Neuronal stem cell (in vitro differentiated cells): ENCODE measurements at regions not wholly inside any gene's neighbourhood (a gene's known extent, or its start where the extent isn't known, plus 50 kb on each side); places are given as distances from the start of the nearest gene placed in this dataset.

Experiments
- DNase-seq: peaks from one replicate; pipeline ENCODE4 v3.0.0-alpha.2; 2013; ENCODE audit warnings: low spot score
- H2AFZ ChIP-seq: one replicate; pipeline ENCODE4 v1.6.1; 2013; ENCODE audit warnings: mild to moderate bottlenecking, low read length, inconsistent platforms
- H2AK5ac ChIP-seq: 2 replicates; pipeline ENCODE4 v1.6.1; 2013; ENCODE audit warnings: low read depth, mild to moderate bottlenecking, inconsistent platforms, low read length, moderate library complexity, mixed read lengths
- H2BK120ac ChIP-seq: 2 replicates; pipeline ENCODE4 v1.6.1; 2013; ENCODE audit warnings: low read depth, mild to moderate bottlenecking, inconsistent platforms, low read length, moderate library complexity, mixed read lengths
- H2BK12ac ChIP-seq: one replicate; pipeline ENCODE4 v1.6.1; 2013; ENCODE audit warnings: low read length, inconsistent platforms
- H2BK15ac ChIP-seq: 2 replicates; pipeline ENCODE4 v1.6.1; 2013; ENCODE audit warnings: mild to moderate bottlenecking, low read length, inconsistent platforms, mixed read lengths
- H2BK5ac ChIP-seq: one replicate; pipeline ENCODE4 v1.6.1; 2013; ENCODE audit warnings: inconsistent platforms, mild to moderate bottlenecking, low read length, moderate library complexity
- H3K14ac ChIP-seq: one replicate; pipeline ENCODE4 v1.6.1; 2013; ENCODE audit warnings: low read length, inconsistent platforms
- H3K18ac ChIP-seq: 2 replicates; pipeline ENCODE4 v1.6.1; 2013; ENCODE audit warnings: low read length, inconsistent platforms
- H3K23ac ChIP-seq: 2 replicates; pipeline ENCODE4 v1.6.1; 2013; ENCODE audit warnings: low read depth, mild to moderate bottlenecking, mixed read lengths, low read length, inconsistent platforms; ENCODE audit not compliant: poor library complexity
- H3K27ac ChIP-seq: replicated peaks from 3 replicates; pipeline ENCODE4 v1.5.1; 2013; ENCODE audit warnings: low read length, inconsistent platforms
- H3K27me3 ChIP-seq, 3 experiments: 2 replicates each; pipeline ENCODE4 v1.6.1; 2013; ENCODE audit warnings: low read length in 3 of 3, mild to moderate bottlenecking in 2 of 3, inconsistent platforms in 1 of 3, low read depth in 1 of 3, mixed read lengths in 1 of 3, moderate library complexity in 1 of 3; ENCODE audit not compliant: control insufficient read depth in 3 of 3, insufficient read depth in 3 of 3
- H3K36me3 ChIP-seq, 2 donors: replicated peaks in 1 of 2; 2 replicates each; pipeline ENCODE4 v1.6.1; 2013; ENCODE audit warnings: low read length in 2 of 2; ENCODE audit not compliant: control insufficient read depth in 2 of 2, insufficient read depth in 2 of 2
- H3K4ac ChIP-seq: 2 replicates; pipeline ENCODE4 v1.6.1; 2013; ENCODE audit warnings: inconsistent platforms, mild to moderate bottlenecking, low read length, moderate library complexity
- H3K4me1 ChIP-seq, 2 donors: 1 replicate in 1 of 2; 2 replicates in 1 of 2; pipeline ENCODE4 v1.6.1; 2013; ENCODE audit warnings: low read length in 2 of 2, low read depth in 1 of 2; ENCODE audit not compliant: control insufficient read depth in 2 of 2, insufficient read depth in 1 of 2
- H3K4me2 ChIP-seq: one replicate; pipeline ENCODE4 v1.6.1; 2013; ENCODE audit warnings: mild to moderate bottlenecking, low read length, inconsistent platforms; ENCODE audit not compliant: insufficient read depth, poor library complexity, severe bottlenecking
- H3K4me3 ChIP-seq, 2 donors: 2 replicates each; pipeline ENCODE4 v1.5.1; 2013; ENCODE audit warnings: low read length in 2 of 2, mild to moderate bottlenecking in 2 of 2, inconsistent platforms in 1 of 2, moderate library complexity in 1 of 2
- H3K79me1 ChIP-seq: one replicate; pipeline ENCODE4 v1.6.1; 2013; ENCODE audit warnings: low read depth, mild to moderate bottlenecking, inconsistent platforms, low read length, moderate library complexity
- H3K9ac ChIP-seq: one replicate; pipeline ENCODE4 v1.6.1; 2013; ENCODE audit warnings: mild to moderate bottlenecking, low read depth, low read length, inconsistent platforms; ENCODE audit not compliant: poor library complexity
- H3K9me3 ChIP-seq, 2 donors: replicated peaks in 1 of 2; 2 replicates each; pipeline versions ENCODE3 to v1.6.1; 2013; ENCODE audit warnings: low read length in 2 of 2, mild to moderate bottlenecking in 2 of 2, inconsistent platforms in 1 of 2, low read depth in 1 of 2, mixed read lengths in 1 of 2, moderate library complexity in 1 of 2; ENCODE audit not compliant: control insufficient read depth in 2 of 2, insufficient read depth in 1 of 2
- H4K8ac ChIP-seq: one replicate; pipeline ENCODE4 v1.6.1; 2013; ENCODE audit warnings: low read depth, mild to moderate bottlenecking, inconsistent platforms, low read length, moderate library complexity
- H4K91ac ChIP-seq: one replicate; pipeline ENCODE4 v1.6.1; 2013; ENCODE audit warnings: low read length, low read depth, mild to moderate bottlenecking, inconsistent platforms; ENCODE audit not compliant: poor library complexity
- WGBS, 2 donors: extraction: QIAGEN DNeasy Blood & Tissue Kit; methylation state at CpG; one replicate each; pipeline ENCODE4 v1.1.7; 2013; ENCODE audit warnings: missing lambda C conversion rate in 2 of 2, mixed read lengths in 1 of 2; ENCODE audit not compliant: insufficient read length in 2 of 2, insufficient replicate concordance in 1 of 2; ENCODE audit errors: extremely low coverage in 2 of 2; 5-methylcytosine and 5-hydroxymethylcytosine counted together

DNA sequence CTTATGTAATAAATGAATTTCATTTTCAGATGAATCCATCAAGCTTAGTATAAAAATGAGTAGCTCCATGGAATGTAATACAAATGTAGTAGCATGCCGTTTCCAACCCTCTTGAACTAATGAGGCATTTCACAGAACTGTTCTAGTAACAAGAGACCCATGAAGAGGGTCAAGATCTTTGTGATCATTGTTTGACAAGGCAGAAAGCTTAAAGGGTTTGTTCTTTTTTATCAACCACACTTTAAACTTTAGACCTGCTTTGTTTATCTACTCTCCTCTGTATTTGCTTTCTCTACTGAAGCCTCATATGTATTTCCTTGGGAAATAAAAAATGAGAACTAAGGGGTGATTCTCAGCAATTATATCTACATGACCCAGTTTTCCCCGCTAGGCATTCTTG lies 513.9 kb downstream of the ARAP2 start:
- no peak overlapping the region for H3K4me3 ChIP-seq
- WGBS, 2 donors: no CpG with 5 or more reads among the region's 2 CpGs

GRCh38 chr4:35734381-35735098 lies 509.8 kb downstream of the ARAP2 start:
- H3K23ac ChIP-seq: no peak overlapping the region
- no peak overlapping the region for H3K27ac ChIP-seq
- H2BK12ac ChIP-seq: no peak overlapping the region
- no peaks in the 10 kb centered on the region for H3K9me3 ChIP-seq
- no peak for DNase-seq
- H2BK15ac ChIP-seq: no peak overlapping the region
- no peak overlapping the region for H3K4ac ChIP-seq
- no peak overlapping the region for H3K4me2 ChIP-seq
- no peaks in the 10 kb centered on the region for H3K27me3 ChIP-seq
- no peak overlapping the region for H3K18ac ChIP-seq
- H2BK120ac ChIP-seq: no peak overlapping the region
- no peak overlapping the region for H3K9ac ChIP-seq
- no peak overlapping the region for H3K4me3 ChIP-seq
- H3K14ac ChIP-seq: no peak overlapping the region
- no peak overlapping the region for H2AFZ ChIP-seq
- H3K4me1 ChIP-seq: no peaks in the 10 kb centered on the region
- no peaks in the 10 kb centered on the region for H3K36me3 ChIP-seq
- no peaks in the 10 kb centered on the region for H3K79me1 ChIP-seq
- no peak overlapping the region for H2AK5ac ChIP-seq
- no peak overlapping the region for H4K8ac ChIP-seq
- H2BK5ac ChIP-seq: no peak overlapping the region
- H4K91ac ChIP-seq: no peak overlapping the region
- WGBS, 2 donors: no CpG with 5 or more reads among the region's 3 CpGs

More for the DNA sequence above, 513.9 kb downstream of the ARAP2 start:
- no peak overlapping the region for H3K18ac ChIP-seq
- H2BK15ac ChIP-seq: no peak overlapping the region
- no peak overlapping the region for H2AFZ ChIP-seq
- no peak overlapping the region for H3K4ac ChIP-seq
- no peak overlapping the region for H3K14ac ChIP-seq
- H3K4me1 ChIP-seq: no peaks in the 10 kb centered on the region
- no peaks in the 10 kb centered on the region for H3K36me3 ChIP-seq
- H4K91ac ChIP-seq: no peak overlapping the region
- no peak overlapping the region for H3K27ac ChIP-seq
- H4K8ac ChIP-seq: no peak overlapping the region
- H3K23ac ChIP-seq: no peak overlapping the region
- no peak overlapping the region for H3K9ac ChIP-seq
- DNase-seq: no peak
- no peaks in the 10 kb centered on the region for H3K27me3 ChIP-seq
- H3K79me1 ChIP-seq: no peaks in the 10 kb centered on the region
- H3K9me3 ChIP-seq: no peaks in the 10 kb centered on the region
- H3K4me2 ChIP-seq: no peak overlapping the region
- H2BK5ac ChIP-seq: no peak overlapping the region
- no peak overlapping the region for H2BK120ac ChIP-seq
- H2AK5ac ChIP-seq: no peak overlapping the region
- H2BK12ac ChIP-seq: no peak overlapping the region

GRCh38 chr4:35739308-35739707 lies 505.0 kb downstream of the ARAP2 start:
- Histone ChIP-seq H3K23ac (no peak overlapping the region), H3K4me3 (no peak overlapping the region), H3K9me3 (no peaks in the 10 kb centered on the region), H2AK5ac (no peak overlapping the region), H3K9ac (no peak overlapping the region), H3K79me1 (no peaks in the 10 kb centered on the region), H2BK12ac (no peak overlapping the region), H2BK120ac (no peak overlapping the region), H3K14ac (no peak overlapping the region), H4K91ac (no peak overlapping the region), H2BK5ac (no peak overlapping the region), H3K36me3 (no peaks in the 10 kb centered on the region), H3K4me2 (no peak overlapping the region), H3K4ac (no peak overlapping the region), H3K27ac (no peak overlapping the region), H3K27me3 (no peaks in the 10 kb centered on the region), H3K18ac (no peak overlapping the region), H3K4me1 (no peaks in the 10 kb centered on the region), H2AFZ (no peak overlapping the region), H4K8ac (no peak overlapping the region), H2BK15ac (no peak overlapping the region)
- DNase-seq: no peak
- WGBS, 2 donors: no CpG with 5 or more reads among the region's 3 CpGs

DNA sequence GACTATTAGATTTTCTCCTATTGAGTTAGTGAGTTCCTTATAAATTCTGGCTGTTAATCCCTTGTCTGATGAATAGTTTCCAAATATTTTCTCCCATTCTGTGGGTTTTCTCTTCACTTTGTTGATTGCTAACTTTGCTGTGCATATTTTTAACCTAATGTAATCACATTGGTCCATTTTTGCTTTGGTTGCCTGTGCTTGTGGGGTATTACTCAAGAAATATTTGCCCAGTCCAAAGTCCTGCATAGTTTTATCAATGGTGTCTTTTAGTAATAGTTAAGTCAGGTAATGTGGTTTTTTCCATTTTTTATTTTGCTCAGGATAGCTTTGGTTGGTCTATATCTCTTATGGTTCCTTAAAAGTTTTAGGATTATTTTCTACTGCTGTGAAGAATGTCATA lies 490.3 kb downstream of the ARAP2 start:
- no peak overlapping the region for H3K27ac ChIP-seq
- no peak overlapping the region for H3K23ac ChIP-seq
- no peaks in the 10 kb centered on the region for H3K9me3 ChIP-seq
- H4K91ac ChIP-seq: no peak overlapping the region
- H2AFZ ChIP-seq: no peak overlapping the region
- no peak for DNase-seq
- H4K8ac ChIP-seq: no peak overlapping the region
- no peak overlapping the region for H2BK120ac ChIP-seq
- no peaks in the 10 kb centered on the region for H3K79me1 ChIP-seq
- no peak overlapping the region for H3K4ac ChIP-seq
- no peak overlapping the region for H3K9ac ChIP-seq
- H3K4me3 ChIP-seq: no peak overlapping the region
- H2AK5ac ChIP-seq: no peak overlapping the region
- H3K27me3 ChIP-seq: no peaks in the 10 kb centered on the region
- no peak overlapping the region for H2BK12ac ChIP-seq
- H3K4me1 ChIP-seq: no peaks in the 10 kb centered on the region
- H3K4me2 ChIP-seq: no peak overlapping the region
- no peaks in the 10 kb centered on the region for H3K36me3 ChIP-seq
- H3K18ac ChIP-seq: no peak overlapping the region
- H2BK5ac ChIP-seq: no peak overlapping the region
- no peak overlapping the region for H3K14ac ChIP-seq
- H2BK15ac ChIP-seq: no peak overlapping the region
